ENCODE measurements at regions not wholly inside any gene's neighbourhood (a gene's known extent, or its start where the extent isn't known, plus 50 kb on each side); places are given as distances from the start of the nearest gene placed in this dataset.

DNA sequence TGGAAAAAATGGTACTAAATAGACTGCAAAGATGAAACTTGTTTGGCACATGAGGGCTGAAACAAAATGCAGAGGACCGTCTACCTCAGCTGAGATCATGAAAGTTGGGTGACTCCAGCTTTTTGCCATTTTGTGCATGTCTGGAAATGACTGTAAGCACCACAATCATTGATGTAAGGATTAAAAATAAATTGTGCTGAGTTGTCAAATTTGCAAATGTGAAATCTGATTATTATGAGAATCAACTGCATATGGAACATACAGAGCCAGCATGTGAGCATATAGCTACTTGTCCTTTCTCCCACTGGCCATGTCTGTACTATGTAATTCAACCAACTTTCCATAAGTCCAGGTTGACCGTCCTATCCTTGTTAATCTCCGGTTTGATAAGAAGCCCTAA is 736.9 kb upstream of the PRMT6 start:
- TF ChIP-seq, protein P1, sequence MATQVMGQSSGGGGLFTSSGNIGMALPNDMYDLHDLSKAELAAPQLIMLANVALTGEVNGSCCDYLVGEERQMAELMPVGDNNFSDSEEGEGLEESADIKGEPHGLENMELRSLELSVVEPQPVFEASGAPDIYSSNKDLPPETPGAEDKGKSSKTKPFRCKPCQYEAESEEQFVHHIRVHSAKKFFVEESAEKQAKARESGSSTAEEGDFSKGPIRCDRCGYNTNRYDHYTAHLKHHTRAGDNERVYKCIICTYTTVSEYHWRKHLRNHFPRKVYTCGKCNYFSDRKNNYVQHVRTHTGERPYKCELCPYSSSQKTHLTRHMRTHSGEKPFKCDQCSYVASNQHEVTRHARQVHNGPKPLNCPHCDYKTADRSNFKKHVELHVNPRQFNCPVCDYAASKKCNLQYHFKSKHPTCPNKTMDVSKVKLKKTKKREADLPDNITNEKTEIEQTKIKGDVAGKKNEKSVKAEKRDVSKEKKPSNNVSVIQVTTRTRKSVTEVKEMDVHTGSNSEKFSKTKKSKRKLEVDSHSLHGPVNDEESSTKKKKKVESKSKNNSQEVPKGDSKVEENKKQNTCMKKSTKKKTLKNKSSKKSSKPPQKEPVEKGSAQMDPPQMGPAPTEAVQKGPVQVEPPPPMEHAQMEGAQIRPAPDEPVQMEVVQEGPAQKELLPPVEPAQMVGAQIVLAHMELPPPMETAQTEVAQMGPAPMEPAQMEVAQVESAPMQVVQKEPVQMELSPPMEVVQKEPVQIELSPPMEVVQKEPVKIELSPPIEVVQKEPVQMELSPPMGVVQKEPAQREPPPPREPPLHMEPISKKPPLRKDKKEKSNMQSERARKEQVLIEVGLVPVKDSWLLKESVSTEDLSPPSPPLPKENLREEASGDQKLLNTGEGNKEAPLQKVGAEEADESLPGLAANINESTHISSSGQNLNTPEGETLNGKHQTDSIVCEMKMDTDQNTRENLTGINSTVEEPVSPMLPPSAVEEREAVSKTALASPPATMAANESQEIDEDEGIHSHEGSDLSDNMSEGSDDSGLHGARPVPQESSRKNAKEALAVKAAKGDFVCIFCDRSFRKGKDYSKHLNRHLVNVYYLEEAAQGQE (IDR thresholded peaks at IDR 0.05; ENCODE audit: insufficient read depth in 1 of 2, low read depth in 2 of 2, low read length in 2 of 2) = no peak

DNA sequence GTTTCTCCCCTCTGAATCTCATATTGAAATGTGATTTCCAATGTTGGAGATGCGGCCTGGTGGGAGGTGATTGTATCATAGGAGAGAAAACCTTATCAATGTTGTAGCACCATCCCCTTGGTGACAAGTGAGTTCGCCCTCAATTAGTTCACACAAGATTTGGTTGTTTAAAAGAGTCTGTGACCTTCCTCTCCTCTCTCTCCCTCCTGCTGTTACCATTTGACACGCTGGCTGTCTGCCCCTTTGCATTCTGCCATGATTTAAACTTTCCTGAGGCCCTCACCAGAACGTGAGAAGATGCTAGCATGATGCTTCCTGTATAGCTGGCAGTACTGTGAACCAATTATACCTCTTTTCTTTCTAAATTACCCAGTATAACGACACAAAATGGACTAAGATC is 730.9 kb upstream of the PRMT6 start:
- TF ChIP-seq, protein P1 (IDR thresholded peaks at IDR 0.05; ENCODE audit: insufficient read depth in 1 of 2, low read depth in 2 of 2, low read length in 2 of 2) = no peak
- TF ChIP-seq FOXP2 (optimal IDR thresholded peaks at IDR 0.05; ENCODE audit: borderline replicate concordance, extremely low read depth, extremely low read length, insufficient read depth) (no peak), SIN3A (IDR thresholded peaks at IDR 0.05; ENCODE audit: borderline replicate concordance, insufficient read depth, low read length) (no peak), POLR2AphosphoS5 (IDR thresholded peaks at IDR 0.05; ENCODE audit: low read depth, low read length) (no peak), TAF1 (IDR thresholded peaks at IDR 0.05; ENCODE audit: borderline replicate concordance, insufficient read depth, low read length) (no peak)

DNA sequence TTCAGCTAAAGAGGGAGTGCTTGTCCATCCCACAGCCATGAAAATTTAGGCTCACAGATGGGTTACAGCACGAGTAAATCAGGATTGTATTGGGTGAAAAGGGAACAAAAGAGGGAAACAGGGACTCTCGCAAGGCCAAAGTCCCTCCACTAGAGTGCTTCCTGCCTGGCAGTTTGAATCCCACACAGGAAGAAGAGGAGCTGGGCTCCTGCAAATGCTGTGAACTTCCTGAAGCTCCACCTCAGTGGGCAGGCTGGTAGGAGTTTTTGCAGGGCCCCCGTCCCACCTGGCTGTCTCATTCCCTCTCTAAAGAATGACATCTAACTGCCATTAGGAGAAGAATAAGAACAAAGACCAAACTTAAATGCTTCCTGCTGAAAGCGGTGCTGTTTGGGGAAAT is 712.0 kb upstream of the PRMT6 start:
- TF ChIP-seq TAF1 (IDR thresholded peaks at IDR 0.05; ENCODE audit: borderline replicate concordance, insufficient read depth, low read length) = no peak
- no peak for TF ChIP-seq POLR2AphosphoS5 (IDR thresholded peaks at IDR 0.05; ENCODE audit: low read depth, low read length)
- TF ChIP-seq SIN3A (IDR thresholded peaks at IDR 0.05; ENCODE audit: borderline replicate concordance, insufficient read depth, low read length) = no peak
- TF ChIP-seq, protein P1 (IDR thresholded peaks at IDR 0.05; ENCODE audit: insufficient read depth in 1 of 2, low read depth in 2 of 2, low read length in 2 of 2) = no peak
- no peak for TF ChIP-seq FOXP2 (optimal IDR thresholded peaks at IDR 0.05; ENCODE audit: borderline replicate concordance, extremely low read depth, extremely low read length, insufficient read depth)

- TF ChIP-seq TAF1 (IDR thresholded peaks at IDR 0.05; ENCODE audit: borderline replicate concordance, insufficient read depth, low read length) (no peak), SIN3A (IDR thresholded peaks at IDR 0.05; ENCODE audit: borderline replicate concordance, insufficient read depth, low read length) (no peak), FOXP2 (optimal IDR thresholded peaks at IDR 0.05; ENCODE audit: borderline replicate concordance, extremely low read depth, extremely low read length, insufficient read depth) (no peak), POLR2AphosphoS5 (IDR thresholded peaks at IDR 0.05; ENCODE audit: low read depth, low read length) (no peak)
- TF ChIP-seq, protein P1 (IDR thresholded peaks at IDR 0.05; ENCODE audit: insufficient read depth in 1 of 2, low read depth in 2 of 2, low read length in 2 of 2) = no peak
Observed at GRCh38 chr1:106360252-106360651, 696.2 kb upstream of the PRMT6 start.

GRCh38 chr1:106366627-106367319 is 689.7 kb upstream of the PRMT6 start:
- no peak for TF ChIP-seq POLR2AphosphoS5 (IDR thresholded peaks at IDR 0.05; ENCODE audit: low read depth, low read length)
- no peak for TF ChIP-seq FOXP2 (optimal IDR thresholded peaks at IDR 0.05; ENCODE audit: borderline replicate concordance, extremely low read depth, extremely low read length, insufficient read depth)
- no peak for TF ChIP-seq TAF1 (IDR thresholded peaks at IDR 0.05; ENCODE audit: borderline replicate concordance, insufficient read depth, low read length)
- TF ChIP-seq, protein P1 (IDR thresholded peaks at IDR 0.05; ENCODE audit: insufficient read depth in 1 of 2, low read depth in 2 of 2, low read length in 2 of 2) = no peak
- no peak for TF ChIP-seq SIN3A (IDR thresholded peaks at IDR 0.05; ENCODE audit: borderline replicate concordance, insufficient read depth, low read length)
